Activated CD4-positive, alpha-beta T cell treated with anti-CD3 and anti-CD28 coated beads, Interleukin-2, amount 50 U/mL, for 48 hours (primary cell): ENCODE measurements at regions not wholly inside any gene's neighbourhood (a gene's known extent, or its start where the extent isn't known, plus 50 kb on each side); places are given as distances from the start of the nearest gene placed in this dataset.
"Not testable (repeated sequence)": the region's sequence is repeated elsewhere in the genome, so short reads cannot be mapped to it uniquely, and the experiment has no call there.

Experiments used
- DNase-seq, 2 experiments: peaks; one replicate each; pipeline ENCODE4 v3.0.0-alpha.2; 2020

GRCh38 chr1:233435622-233436021 is 108.1 kb downstream of the MAP3K21 start:
- DNase-seq = no peak

- DNase-seq = no peak
These were observed 112.2 kb downstream of the MAP3K21 start for GRCh38 chr1:233439721-233440120.

GRCh38 chr1:233440951-233441401 is 113.5 kb downstream of the MAP3K21 start:
- DNase-seq = peak in 1 of 2 experiments; percentile 7

DNA sequence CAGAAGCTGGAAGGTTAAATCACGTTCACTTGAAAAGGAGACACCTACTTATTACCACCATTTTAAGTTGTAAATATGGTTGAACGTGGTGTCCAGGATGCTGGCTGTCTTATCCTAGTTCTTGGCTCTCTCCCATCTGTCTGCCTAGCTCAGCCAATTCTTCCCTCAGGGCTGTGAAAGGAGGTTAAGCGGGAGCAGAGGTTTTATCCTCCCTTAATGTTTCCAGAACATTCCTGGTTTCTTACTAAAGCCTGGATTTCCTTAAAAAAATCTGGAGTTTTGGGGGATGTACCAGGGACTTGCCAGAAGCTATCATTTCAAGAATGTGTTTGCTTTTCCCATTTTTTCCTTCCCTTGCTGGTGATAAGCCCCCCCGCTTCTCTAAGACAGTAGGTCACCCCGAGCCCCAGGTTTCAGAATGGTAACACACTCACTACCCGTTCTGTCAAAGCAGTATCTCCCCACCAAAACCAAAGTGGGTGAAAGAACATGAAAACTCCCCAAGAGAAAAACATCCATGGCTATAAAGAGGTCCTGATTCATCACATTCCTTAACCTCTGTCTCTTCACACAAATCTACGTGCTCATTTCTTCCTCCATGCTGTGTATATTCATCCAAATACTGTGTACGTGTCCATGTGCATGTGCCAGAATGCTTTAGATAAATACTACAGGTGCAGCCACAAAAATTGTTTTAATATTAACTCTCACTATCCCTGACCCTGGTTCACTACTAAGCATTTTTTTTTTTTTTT is 114.7 kb downstream of the MAP3K21 start:
- no peak for DNase-seq

GRCh38 chr1:233443040-233443760 is 115.7 kb downstream of the MAP3K21 start:
- DNase-seq = no peak

DNA sequence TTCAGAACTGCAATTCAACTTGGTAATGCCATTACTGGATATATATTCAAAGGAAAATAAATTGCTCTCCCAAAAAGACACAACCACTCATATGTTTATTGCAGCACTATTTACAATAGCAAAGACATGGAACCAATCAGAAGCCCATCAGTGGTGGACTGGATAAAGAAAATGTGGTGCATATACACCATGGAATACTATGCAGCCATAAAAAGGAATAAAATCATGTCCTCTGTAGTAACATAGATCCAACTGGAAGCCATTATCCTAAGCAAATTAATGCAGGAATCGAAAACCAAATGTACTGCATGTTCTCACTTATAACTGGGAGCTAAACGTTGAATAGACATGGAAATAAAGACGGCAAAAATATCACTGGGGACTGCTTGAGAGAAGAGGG is 117.0 kb downstream of the MAP3K21 start:
- no peak for DNase-seq

DNA sequence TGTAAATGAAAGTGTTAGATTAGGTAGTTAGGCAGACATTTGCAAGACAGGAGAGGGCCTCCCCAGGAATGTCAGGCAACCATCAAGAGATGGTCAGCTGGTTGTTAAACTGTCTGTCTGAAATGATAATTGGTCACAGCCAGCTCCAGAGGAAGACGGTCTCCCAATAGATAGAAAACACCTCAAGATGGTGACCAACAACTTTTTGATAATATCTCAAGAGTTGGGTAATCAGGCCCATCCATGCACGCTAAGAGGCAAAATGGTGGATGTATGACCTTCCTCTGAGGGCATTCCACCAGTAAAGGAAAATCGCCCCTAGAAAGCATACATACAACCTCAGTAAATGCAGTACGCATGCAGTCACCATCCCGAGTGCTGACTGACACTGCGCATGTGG is 118.2 kb downstream of the MAP3K21 start:
- no peak for DNase-seq

GRCh38 chr1:233446935-233447334 is 119.4 kb downstream of the MAP3K21 start:
- DNase-seq = no peak

- no peak for DNase-seq
These were observed 120.7 kb downstream of the MAP3K21 start for GRCh38 chr1:233448109-233448689.

- no peak for DNase-seq
These were observed 125.2 kb downstream of the MAP3K21 start for GRCh38 chr1:233452724-233453123.

GRCh38 chr1:233453433-233454200 is 126.1 kb downstream of the MAP3K21 start:
- no peak for DNase-seq

DNA sequence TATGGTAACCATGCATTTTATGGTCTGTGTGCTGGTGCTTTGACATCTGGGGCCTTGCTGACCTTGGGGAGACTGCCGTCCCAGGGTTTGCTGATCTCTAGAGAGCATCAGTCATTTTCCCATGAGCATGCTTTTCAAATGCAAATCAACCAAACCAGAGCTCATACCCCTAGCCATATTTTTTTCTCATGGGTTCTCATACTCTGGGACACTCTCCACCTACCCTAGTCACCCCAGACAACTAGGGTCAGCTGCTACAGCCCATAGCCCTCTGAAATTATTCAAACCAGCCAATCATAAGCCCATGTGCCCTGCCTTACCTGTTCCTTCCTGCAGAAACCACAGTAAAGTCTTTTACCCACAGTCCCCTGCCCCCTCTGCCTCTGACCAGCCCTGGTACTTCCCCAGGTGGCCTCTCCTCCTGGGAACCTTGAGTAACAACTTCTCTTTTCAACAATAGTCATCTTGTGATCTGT is 132.0 kb downstream of the MAP3K21 start:
- no peak for DNase-seq

DNA sequence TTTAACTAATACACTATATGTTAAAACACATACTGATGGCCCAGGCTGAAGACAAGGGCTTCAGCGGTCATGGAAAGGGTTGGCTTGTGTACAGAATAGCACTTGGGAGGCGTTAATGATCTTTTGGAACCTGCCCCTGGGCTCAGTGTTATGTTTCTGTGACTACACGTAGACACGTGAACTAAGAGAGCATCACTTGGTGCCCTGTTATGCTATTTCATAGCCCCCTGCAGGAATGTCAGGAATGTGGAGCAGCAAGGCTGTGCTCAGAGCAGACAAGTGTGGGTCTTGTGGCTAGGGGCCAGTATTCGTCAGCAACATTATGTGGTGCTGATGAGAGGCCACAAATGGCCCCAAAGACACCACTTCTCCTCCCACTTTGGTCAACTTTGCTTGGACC is 132.4 kb downstream of the MAP3K21 start:
- no peak for DNase-seq

- DNase-seq = no peak
These were observed 133.2 kb downstream of the MAP3K21 start for GRCh38 chr1:233460692-233461091.

DNA sequence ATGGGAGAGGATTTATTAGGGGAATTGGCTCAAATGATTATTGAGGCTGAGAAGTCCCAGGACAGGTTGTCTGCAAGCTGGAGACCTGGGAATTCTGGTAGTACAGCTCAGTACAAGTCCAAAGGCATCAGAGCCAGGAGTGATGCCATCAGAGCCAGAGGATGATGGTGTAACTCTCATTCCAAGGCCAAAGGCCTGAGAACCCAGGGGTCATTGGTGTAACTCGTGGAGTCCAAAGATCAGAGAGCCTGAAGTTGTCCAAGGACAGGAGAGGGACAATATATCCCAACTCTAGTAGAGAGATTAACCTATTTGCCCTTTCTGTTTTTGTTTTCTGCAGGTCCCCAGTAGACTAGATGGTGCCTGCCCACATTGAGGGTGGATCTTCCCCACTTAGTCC is 134.3 kb downstream of the MAP3K21 start:
- DNase-seq = no peak

DNA sequence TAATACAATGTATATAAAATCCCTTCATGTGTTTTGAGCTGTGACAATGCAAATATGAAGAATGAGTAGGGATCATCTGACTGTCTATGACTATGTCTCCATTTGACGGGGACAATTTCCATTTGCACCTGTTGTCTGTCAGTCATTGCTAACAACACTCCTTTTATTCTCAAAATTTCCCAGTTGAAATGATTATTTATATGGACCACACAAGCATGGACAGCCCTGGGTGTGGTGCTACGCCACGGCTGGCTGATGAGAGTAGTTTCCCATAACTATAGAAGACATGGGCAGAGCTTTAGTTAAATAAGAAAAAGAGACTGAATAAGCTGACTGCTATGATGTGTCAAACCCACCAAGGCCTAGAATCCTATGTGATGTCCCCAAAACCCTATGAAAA is 135.8 kb downstream of the MAP3K21 start:
- DNase-seq = no peak

GRCh38 chr1:233465745-233466343 is 138.3 kb downstream of the MAP3K21 start:
- DNase-seq = no peak

DNA sequence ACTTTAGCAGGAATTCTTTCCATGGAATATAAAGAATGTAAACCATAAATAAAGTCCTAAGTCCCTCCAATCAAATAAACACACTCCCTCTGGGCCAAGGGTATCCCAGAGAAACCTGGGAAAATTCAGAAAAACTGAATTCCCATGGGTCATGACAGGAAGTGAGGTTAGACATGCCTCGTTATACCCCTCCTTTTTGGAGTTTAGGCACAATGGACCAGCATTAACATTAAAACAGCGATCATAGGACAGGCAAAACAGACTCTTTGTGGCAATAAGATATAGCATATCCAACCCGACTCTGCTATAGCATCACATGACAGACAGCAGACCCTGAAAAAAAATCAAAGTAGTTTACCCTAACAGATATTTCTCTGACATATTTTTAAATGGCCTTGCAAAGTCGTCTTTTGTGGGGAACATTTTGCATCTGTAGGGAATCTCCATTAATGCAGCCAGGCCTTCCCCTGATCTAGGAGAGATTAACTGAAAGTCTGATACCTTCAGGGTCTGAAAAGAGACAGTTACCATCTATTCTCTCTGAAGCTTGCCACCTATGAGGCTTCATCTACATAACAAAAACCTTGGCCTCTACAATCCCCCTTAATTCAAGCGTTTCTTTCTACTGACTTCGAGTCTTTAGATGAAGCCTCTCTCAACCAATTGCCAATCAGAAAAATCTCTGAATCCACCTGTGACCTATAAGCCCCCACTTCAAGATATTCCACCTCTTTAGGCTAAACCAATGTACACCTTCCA is 143.0 kb upstream of the KCNK1 start:
- no peak for DNase-seq

GRCh38 chr1:233471851-233472250 is 142.1 kb upstream of the KCNK1 start:
- DNase-seq = not testable (repeated sequence)

DNA sequence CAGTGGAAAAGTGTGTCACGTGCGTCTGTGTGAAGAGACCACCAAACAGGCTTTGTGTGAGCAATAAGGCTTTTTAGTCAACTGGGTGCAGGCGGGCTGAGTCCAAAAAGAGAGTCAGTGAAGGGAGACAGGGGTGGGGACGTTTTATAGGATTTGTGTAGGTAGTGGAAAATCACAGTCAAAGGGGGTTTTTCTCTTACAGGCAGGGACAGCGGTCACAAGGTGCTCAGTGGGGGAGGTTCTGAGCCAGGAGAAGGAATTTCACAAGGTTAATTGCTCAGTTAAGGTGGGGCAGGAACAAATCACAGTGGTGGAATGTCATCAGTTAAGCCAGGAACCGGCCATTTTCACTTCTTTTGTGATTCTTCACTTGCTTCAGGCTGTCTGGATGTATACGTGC is 141.1 kb upstream of the KCNK1 start:
- DNase-seq = not testable (repeated sequence)

DNA sequence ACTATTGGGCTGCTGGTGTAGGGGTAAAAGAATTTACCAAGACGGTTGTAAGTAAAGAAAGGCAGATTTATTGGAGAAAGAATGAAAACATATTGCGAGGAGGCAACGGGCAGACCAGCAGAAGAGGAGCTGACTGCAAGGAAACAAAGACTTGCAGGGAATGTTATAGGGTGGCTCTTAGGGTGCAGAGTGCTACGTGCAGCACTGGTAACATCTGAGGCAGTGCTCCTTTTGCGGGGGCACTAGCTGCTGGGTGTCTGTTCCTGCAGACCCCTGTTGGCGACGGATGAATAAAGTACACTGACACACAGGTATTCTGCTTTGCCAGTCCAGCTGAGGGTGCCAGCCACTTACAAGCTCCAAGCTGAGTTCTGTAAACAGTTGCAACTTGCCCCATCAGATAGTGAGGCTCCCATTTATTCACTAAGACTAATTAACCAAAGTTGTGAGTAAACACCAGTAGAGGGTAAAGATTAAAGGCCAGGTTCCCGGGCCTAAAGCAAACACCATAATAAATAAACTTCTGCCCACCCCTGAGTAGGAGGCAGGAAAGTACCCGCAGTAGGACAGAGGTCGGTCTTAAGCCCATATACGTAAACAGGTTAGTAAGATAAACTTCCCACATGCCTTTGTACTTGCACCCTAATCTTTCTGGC is 140.2 kb upstream of the KCNK1 start:
- DNase-seq = no peak
